GM19463 (cell line): ENCODE measurements at regions not wholly inside any gene's neighbourhood (a gene's known extent, or its start where the extent isn't known, plus 50 kb on each side); places are given as distances from the start of the nearest gene placed in this dataset.

Experiments
- ATAC-seq: cut with Tn5 transposase; IDR thresholded peaks from one replicate; pipeline ENCODE4 v1.9.1; 2021; ENCODE audit warnings: mild to moderate bottlenecking, moderate library complexity; ENCODE audit not compliant: unreplicated experiment

DNA sequence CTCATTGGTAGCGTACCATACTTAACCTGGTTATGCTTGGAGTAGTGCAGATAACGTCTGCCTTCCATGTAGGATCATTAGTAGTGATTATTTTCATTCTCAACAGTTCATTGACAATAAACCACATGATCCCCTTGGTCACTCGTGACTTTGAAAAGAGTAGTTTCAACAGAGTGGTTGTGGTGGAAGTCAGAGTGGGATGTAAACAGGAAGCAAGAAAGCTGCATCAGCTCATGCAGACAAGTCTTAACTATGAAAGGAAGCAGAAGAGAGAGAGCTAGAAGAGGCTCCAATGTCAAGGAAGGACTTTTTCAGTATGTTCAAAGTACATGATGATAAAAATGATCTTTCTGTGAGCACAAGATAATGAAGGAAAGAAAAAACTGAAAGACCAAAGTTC lies 287.4 kb downstream of the MBD2 start:
- ATAC-seq = no peak

DNA sequence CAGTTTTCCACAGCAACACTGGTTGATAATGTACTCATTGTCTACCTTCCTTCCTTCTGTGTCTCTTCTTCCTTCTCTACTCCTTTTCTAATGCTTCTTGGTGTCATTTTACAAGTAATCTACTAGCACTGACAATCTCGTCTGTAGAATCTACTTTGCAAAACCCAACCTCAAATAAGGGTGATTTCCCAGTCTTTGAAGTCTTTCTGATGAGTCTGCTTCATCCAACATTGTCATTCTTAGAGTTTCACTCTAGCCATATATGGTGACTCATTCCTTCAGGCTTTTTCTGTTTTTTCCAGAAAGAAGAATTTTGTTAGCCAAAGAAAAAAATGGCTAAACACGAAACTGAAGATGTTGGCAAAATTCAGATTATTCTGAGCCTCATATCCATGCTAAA lies 288.7 kb downstream of the MBD2 start:
- ATAC-seq = no peak

GRCh38 chr18:53935399-53935798 lies 289.1 kb downstream of the MBD2 start:
- no peak for ATAC-seq

DNA sequence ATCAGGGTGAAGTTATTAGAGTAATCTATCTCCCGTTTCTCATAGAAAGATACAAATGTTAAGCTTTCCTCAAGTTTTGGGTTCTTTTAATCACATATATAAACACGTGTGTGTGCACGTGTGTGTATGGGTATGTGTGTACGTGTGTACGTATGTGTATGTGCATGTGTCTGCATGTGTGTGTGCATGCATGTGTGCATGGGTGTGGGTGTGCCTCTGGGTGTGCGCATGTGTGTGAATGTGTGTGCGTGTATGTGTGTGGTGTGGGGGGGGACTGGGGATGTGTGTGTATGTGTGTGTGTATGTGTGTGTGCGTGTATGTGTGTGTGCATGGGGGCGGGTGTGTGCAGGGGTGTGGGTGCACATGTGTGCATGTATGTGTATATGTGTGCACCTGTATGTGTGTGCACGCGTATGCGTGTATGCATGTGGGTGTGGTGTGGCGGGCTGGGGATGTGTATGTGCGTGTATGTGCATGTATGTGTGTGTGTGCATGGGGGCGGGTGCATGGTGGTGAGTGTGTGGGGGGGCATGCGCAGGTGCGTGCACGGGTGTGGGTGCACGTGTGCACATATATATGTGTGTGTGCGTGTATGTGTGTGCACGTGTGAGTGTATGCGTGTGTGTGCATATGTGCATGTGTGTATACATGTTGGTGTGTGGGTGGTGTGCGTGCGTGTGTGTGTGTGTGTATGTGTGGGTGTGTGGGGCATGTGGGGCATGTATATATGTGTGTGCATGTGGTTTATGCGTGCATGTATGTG lies 304.0 kb downstream of the MBD2 start:
- ATAC-seq = no peak

DNA sequence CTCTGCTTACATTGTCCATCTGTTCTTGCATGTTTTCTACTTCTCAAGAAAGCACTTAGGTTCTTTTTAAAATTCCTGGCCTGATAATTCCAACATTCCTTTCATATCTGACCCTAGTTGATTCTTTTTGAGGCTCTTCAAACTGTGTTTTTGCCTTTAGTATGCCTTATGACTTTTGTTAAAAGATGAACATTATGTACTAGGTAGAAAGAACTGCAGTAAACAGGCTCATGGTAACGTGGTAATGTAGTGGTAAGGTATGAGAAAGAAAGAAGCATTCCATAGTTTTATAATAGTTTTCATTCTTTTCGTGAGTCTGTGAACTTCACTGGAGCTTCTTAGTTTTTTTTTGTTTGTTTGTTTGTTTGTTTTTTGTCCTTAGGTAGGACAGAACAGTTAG lies 306.4 kb downstream of the MBD2 start:
- no peak for ATAC-seq

- ATAC-seq = no peak
Measured at GRCh38 chr18:53911200-53911599, 313.3 kb downstream of the MBD2 start.

DNA sequence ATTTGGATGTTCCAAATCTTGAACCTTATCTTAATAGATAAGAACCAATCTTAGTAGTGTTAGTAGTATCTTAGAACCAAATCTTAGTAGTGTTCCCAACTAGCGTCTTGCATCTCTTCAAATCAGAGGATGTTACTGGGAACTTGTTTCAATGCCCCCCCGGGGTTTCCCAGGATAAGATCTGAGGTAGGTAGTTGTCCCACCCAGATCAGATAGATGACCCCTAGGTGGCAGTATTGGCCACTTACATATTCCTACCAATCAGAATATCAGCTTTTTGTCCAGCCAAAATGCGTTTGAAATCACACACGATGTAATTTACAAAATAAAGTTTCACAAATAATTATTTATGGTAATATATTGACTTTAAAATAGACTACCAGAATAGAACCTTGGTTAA lies 314.8 kb downstream of the MBD2 start:
- no peak for ATAC-seq

DNA sequence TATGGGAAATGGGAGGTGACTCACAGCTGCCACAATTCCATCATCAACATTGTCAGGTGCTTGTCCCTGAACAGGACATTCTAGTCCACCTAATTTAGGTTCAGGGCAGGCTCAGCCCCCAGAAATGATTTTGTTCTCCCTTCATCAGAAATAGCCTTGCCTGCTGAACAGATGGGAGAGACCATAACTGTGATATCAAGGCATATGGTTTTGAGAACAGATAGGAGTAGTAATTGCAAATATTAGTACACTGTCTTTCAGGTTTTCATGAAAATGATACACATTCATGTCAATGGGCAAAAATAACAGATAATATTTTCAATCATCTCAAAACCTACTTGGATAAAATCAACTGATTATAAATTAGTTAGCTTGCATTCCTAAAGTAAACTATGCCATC lies 316.5 kb downstream of the MBD2 start:
- ATAC-seq = no peak

DNA sequence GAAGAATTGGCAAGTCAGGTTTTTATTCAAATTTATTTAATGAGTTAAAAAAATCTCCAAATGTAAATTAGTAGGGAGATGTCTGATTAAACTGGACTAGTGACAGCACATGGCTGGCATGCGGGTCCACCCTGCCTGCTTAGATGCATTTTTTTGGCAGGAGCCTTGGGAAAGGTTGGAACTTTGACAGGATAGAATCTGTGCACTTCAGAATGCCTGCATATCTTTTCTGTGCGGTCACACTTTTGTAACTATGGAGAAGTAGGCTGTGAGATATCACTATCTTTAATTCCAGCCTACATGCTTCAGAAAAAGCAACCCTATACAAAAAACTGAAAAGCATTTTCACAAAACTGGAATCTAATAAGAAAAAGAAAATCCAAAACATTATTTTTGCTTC lies 317.8 kb downstream of the MBD2 start:
- no peak for ATAC-seq

GRCh38 chr18:53894675-53895442 lies 329.6 kb downstream of the MBD2 start:
- no peak for ATAC-seq

DNA sequence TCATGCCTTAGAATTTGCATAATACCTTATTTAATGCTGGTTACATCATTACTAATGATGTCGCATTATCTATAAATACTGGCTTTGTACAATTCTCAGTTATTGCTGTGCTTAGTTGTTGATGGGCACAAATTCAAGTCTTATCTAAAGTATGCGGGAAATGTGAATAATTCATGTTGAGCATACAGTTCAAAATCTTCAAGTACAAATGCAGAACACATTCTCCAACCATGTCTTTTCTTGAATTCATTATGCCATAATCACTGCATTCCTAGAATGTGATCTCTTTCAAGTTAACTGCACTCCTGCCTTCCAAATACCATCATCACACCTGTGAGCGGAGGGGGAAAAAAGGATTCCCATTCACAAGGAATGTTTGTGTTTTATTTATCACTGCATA lies 337.0 kb downstream of the MBD2 start:
- ATAC-seq = no peak

GRCh38 chr18:53886058-53886457 lies 338.4 kb downstream of the MBD2 start:
- ATAC-seq = no peak

DNA sequence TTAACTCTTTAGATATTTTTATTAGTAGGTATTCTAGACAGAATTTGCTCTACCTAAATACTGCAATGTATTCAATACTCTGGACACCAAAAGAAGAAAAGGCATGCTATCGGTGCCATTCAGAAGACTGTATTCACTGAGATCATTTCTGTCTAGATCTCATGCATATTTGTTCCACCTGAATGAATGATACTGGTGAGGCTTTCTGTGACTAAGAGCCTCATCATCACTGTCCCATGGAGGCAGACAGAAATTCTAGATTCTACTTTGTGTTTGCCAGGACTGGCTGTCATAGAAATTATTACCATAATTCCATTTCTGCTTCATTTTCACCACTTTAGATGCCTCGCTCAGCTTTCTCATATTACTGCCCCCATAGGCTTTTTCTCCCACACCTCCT lies 340.7 kb downstream of the MBD2 start:
- ATAC-seq = no peak

GRCh38 chr18:53874103-53874502 lies 350.4 kb downstream of the MBD2 start:
- no peak for ATAC-seq

DNA sequence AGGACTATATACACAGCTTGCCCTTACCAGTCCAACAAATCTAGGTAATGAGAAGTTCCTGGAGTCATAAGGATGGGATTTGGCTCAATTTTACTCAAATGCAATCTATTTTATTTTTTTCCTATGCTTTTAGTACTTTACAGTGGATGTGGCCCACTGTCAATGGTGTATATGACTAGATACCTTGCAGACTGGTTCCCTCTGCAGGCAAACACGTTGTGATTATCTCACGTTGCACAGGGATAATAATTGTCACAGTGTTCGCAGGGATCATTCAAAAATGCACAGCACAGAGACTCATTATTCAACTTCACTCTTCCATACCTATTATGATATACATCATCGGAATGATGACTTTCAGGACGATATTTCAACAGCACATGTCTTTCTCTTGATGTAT lies 359.7 kb downstream of the MBD2 start:
- no peak for ATAC-seq

GRCh38 chr18:53862921-53863320 lies 361.5 kb downstream of the MBD2 start:
- ATAC-seq = no peak

DNA sequence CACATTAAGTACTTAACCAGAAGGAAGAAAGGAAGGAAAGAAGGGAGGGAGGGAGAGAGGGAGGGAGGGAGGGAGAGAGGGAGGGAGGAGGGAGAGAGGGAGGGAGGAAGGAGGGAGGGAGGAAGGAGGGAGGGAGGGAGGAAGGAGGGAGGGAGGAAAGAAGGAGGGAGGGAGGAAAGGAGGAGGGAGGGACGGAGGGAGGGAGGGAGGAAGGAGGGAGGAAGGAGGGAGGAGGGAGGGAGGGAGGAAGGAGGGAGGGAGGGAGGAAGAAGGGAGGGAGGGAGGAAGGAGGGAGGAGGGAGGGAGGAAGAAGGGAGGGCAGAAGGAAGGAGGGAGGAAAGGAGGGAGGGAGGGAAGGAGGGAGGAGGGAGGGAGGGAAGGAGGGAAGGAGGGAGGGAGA lies 363.3 kb downstream of the MBD2 start:
- ATAC-seq = no peak

- no peak for ATAC-seq
Measured at GRCh38 chr18:53859764-53860163, 364.7 kb downstream of the MBD2 start.

GRCh38 chr18:53850902-53851301 lies 373.6 kb downstream of the MBD2 start:
- ATAC-seq = no peak

- ATAC-seq = no peak
Measured at GRCh38 chr18:53843763-53844162, 380.7 kb downstream of the MBD2 start.

DNA sequence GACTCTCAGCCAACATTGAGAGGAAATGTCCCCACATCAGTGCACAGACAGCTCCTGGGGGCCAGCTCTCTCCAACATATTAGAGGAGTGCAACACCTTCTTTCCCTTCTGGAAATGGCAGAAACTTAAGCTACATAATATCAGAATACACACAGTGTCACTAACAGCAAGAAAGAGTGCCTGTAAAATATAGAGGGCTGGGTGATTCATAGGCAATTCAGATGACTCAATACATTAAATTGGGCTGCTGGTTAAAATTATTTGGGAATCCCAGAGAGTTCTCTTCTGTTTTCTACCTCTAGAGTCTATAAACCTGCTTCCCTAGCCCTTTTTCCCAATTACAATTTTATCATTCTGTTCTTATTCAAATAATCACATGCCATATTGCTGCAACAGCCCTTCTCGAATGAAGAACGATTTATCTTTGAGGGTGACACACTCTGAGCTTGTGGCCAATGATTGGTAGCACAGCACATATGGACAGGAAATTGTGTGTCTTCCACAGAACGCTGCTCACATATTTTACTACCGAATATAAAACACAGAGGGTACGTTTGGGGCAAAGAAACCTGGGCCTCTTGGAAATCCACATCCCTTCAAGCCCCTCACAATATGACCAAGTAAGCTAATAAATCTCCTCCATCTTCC lies 381.2 kb downstream of the MBD2 start:
- ATAC-seq = no peak

DNA sequence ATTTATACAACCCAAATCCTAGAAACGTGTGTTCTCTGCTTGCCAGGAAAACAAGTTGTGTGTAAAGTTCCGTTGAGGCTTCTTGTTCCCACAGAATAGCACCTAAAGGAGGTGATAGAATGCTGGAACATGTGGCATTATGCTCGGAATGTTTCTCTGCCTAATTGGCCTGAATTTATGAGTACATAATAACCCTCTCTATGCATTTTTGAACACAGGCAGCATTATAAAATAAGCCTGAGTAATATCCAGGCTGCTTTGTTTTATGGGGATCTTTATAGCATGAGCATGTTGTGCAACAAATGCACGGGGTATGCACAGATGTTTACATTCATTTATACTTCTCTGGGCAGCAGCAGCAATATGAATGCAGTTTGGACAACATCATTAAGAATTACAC lies 385.7 kb downstream of the MBD2 start:
- ATAC-seq = no peak
